ENCODE measurements at regions not wholly inside any gene's neighbourhood (a gene's known extent, or its start where the extent isn't known, plus 50 kb on each side); places are given as distances from the start of the nearest gene placed in this dataset.
A peak's percentile ranks its signal among the peaks of the same experiment; 100 is the strongest.

DNA sequence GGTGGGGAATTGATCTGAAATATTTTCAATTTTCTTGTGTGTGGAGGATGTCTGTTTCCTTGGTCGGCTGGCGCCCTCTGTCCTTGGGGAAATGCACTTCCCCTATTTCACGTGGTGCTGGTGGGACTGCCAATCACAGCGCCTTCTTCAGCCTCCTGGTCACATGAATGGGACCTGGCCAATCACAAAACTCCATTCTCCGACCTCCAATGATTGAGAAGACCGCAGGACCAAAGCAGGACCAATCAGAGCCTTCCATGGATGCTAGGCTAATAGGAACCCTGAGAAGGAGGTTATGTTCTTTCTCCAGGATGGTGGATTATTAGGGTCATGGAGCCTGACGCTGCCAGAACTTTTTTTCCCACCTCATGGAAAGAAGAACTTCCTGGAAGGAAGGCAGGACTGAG lies 188.7 kb downstream of the TTC8 start:
- Histone ChIP-seq H2BK15ac (ENCODE audit: low read depth, low read length) (no peak overlapping the region), H3K36me3 (ENCODE audit: control insufficient read depth, insufficient read depth, low read length) (no peaks in the 10 kb centered on the region), H3K27ac (ENCODE audit: insufficient read depth, low read length) (no peak overlapping the region), H4K5ac (ENCODE audit: low read depth, low read length) (no peak overlapping the region), H4K8ac (ENCODE audit: low read depth in 2 of 2, low read length in 2 of 2) (no peak overlapping the region), H3K56ac (ENCODE audit: extremely low read depth, insufficient read depth, low read length) (no peak overlapping the region), H3K14ac (replicated peaks; ENCODE audit: low read depth, low read length) (no peak overlapping the region), H3K4me1 (ENCODE audit: control insufficient read depth, insufficient read depth, low read length) (no peaks in the 10 kb centered on the region; the same call in 1 of the 2 replicates), H3K4me2 (ENCODE audit: low read depth, low read length) (no peak overlapping the region), H4K20me1 (ENCODE audit: insufficient read depth, low read length) (no peaks in the 10 kb centered on the region), H3K4me3 (ENCODE audit: insufficient read depth, low read depth, low read length) (no peak overlapping the region), H3K79me1 (ENCODE audit: low read depth in 1 of 2, low read length in 2 of 2) (no peaks in the 10 kb centered on the region), H2BK120ac (ENCODE audit: low read depth, low read length) (no peak overlapping the region), H2AFZ (replicated peaks; ENCODE audit: low read length, poor library complexity) (no peak overlapping the region), H3K4ac (ENCODE audit: low read depth, low read length) (no peak overlapping the region), H2AK9ac (replicated peaks; ENCODE audit: low read depth, low read length, poor library complexity) (no peak overlapping the region), H3K23ac (ENCODE audit: low read depth, low read length) (no peak overlapping the region), H3K9ac (ENCODE audit: low read depth, low read length) (no peak overlapping the region), H3K9me3 (ENCODE audit: control insufficient read depth, insufficient read depth, low read length) (peaks cover 3% of the 10 kb centered on the region), H3K18ac (ENCODE audit: low read depth, low read length) (no peak overlapping the region), H3K9me1 (ENCODE audit: insufficient read depth, low read length) (no peaks in the 10 kb centered on the region), H2BK20ac (ENCODE audit: low read depth, low read length) (no peak overlapping the region), H4K91ac (ENCODE audit: insufficient read depth, low read depth, low read length) (no peak overlapping the region), H2BK5ac (ENCODE audit: low read depth, low read length, poor library complexity, severe bottlenecking) (no peak overlapping the region), H3K27me3 (ENCODE audit: control insufficient read depth, insufficient read depth, low read length) (no peaks in the 10 kb centered on the region), H2AK5ac (ENCODE audit: low read depth, low read length) (peak overlapping the region; percentile 7; the same call in 1 of the 2 replicates)
- in situ Hi-C loops (cut with MboI; ENCODE audit: low sequenced_read_pairs) = loop anchor here (5.0 kb wide), 1 partner anchor 346 kb away; no protein-coding TSS in a partner anchor
- BruUV-seq (replicated peaks) = no TSS peak
- intact Hi-C loops (cut with micrococcal nuclease) = loop anchor here (1.0 to 10.0 kb wide), 3 partner anchors 168 to 428 kb away; no protein-coding TSS in a partner anchor
- ChIA-PET CTCF (interaction anchor here (1.0 kb wide), 1 partner anchor 345 kb away, joined by 4 read pairs; no protein-coding TSS in a partner anchor), POLR2A (ENCODE audit: unreplicated experiment) (no interaction called here)
- TF ChIP-seq RAD21 (IDR thresholded peaks at IDR 0.05; ENCODE audit: low read length) = peak; percentile 59
- TF ChIP-seq SMC3 (IDR thresholded peaks at IDR 0.05; ENCODE audit: low read depth, low read length) = peak; percentile 62
- no peak for TF ChIP-seq POLR2A (IDR thresholded peaks at IDR 0.05; ENCODE audit: low read depth, low read length)
- TF ChIP-seq, protein P1, sequence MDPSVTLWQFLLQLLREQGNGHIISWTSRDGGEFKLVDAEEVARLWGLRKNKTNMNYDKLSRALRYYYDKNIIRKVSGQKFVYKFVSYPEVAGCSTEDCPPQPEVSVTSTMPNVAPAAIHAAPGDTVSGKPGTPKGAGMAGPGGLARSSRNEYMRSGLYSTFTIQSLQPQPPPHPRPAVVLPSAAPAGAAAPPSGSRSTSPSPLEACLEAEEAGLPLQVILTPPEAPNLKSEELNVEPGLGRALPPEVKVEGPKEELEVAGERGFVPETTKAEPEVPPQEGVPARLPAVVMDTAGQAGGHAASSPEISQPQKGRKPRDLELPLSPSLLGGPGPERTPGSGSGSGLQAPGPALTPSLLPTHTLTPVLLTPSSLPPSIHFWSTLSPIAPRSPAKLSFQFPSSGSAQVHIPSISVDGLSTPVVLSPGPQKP (IDR thresholded peaks at IDR 0.05; ENCODE audit: borderline replicate concordance, low read depth, low read length) = no peak
- TF ChIP-seq MXI1 (IDR thresholded peaks at IDR 0.05; ENCODE audit: borderline replicate concordance, low read depth, low read length) = no peak
- TF ChIP-seq, protein P2, sequence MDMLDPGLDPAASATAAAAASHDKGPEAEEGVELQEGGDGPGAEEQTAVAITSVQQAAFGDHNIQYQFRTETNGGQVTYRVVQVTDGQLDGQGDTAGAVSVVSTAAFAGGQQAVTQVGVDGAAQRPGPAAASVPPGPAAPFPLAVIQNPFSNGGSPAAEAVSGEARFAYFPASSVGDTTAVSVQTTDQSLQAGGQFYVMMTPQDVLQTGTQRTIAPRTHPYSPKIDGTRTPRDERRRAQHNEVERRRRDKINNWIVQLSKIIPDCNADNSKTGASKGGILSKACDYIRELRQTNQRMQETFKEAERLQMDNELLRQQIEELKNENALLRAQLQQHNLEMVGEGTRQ (IDR thresholded peaks at IDR 0.05; ENCODE audit: low read depth, low read length) = peak; percentile 58
- TF ChIP-seq, protein P3, sequence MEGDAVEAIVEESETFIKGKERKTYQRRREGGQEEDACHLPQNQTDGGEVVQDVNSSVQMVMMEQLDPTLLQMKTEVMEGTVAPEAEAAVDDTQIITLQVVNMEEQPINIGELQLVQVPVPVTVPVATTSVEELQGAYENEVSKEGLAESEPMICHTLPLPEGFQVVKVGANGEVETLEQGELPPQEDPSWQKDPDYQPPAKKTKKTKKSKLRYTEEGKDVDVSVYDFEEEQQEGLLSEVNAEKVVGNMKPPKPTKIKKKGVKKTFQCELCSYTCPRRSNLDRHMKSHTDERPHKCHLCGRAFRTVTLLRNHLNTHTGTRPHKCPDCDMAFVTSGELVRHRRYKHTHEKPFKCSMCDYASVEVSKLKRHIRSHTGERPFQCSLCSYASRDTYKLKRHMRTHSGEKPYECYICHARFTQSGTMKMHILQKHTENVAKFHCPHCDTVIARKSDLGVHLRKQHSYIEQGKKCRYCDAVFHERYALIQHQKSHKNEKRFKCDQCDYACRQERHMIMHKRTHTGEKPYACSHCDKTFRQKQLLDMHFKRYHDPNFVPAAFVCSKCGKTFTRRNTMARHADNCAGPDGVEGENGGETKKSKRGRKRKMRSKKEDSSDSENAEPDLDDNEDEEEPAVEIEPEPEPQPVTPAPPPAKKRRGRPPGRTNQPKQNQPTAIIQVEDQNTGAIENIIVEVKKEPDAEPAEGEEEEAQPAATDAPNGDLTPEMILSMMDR (conservative IDR thresholded peaks at IDR 0.05; ENCODE audit: low read depth, low read length) = peak; percentile 51
- WGBS, 2 experiments (ENCODE audit: extremely low coverage in 2 of 2, insufficient read length in 1 of 2) = no CpG with 5 or more reads among the region's 7 CpGs
- peak; percentile 11 for DNase-seq
- dilution Hi-C loops (cut with HindIII; ENCODE audit: low sequenced_read_pairs, unreplicated experiment) = no loop called here
- ATAC-seq (ENCODE audit: low read depth) = no peak

Data from IMR-90 (cell line).